ENCODE measurements at regions not wholly inside any gene's neighbourhood (a gene's known extent, or its start where the extent isn't known, plus 50 kb on each side); places are given as distances from the start of the nearest gene placed in this dataset.

DNA sequence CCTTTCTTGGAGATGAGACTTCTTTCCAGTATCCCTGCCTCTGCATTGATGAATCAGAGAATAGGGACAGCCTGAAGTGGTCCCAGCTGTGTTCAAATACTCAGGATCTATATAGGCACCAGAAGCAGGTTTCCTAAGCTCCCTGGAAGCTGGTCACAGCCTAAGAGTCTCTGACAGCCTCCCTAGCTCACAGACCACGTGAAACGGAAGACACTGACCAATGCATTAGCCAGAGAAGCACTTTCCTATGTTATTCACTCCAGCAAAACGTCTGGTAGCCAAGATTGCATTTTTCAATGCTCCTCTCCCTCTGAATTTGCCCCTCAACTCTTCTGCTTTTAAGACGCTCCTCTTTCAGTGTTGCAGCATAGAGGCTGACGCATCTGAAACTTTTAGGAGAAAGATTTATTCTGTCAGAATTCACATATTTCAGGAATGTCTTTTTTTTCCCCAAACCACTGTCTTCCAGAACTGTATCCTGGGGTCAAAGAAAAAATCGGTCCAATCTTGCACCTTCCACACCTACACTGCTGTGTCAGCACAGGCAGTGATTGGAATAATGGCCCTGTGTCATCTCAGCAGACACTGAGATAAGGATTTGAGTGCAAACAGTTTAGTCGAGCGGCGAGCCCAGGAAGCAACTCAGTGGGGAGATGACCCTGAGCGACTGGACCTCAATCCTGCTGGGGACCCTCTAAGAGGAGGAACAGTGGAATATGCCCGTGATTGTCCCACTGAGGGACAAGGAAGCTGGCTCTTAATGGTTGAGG lies 109.4 kb downstream of the SMIM20 start:
- TF ChIP-seq POLR2AphosphoS5 (IDR thresholded peaks at IDR 0.05; ENCODE audit: borderline replicate concordance, low read depth, low read length) (no peak), EZH2 (IDR thresholded peaks at IDR 0.05) (no peak)
